AG04450 (cell line): ENCODE measurements at regions not wholly inside any gene's neighbourhood (a gene's known extent, or its start where the extent isn't known, plus 50 kb on each side); places are given as distances from the start of the nearest gene placed in this dataset.

Experiments
- CTCF ChIA-PET: fragments of 300-600, 350-600 bp; formaldehyde crosslinking; extraction: SDS; loops from one replicate; lab custom pipeline; 2022; ENCODE audit warnings: antibody characterized with exemption, inconsistent platforms; lab: Charles Lee
- POLR2A ChIA-PET: fragments of 350-600 bp; formaldehyde crosslinking; extraction: SDS; loops from one replicate; lab custom pipeline; 2021; ENCODE audit warnings: antibody characterized with exemption, inconsistent platforms; lab: Yijun Ruan, JAX
- DNase-seq: peaks from one replicate; pipeline ENCODE4 v3.0.0-alpha.2; 2011; ENCODE audit warnings: low read depth, low spot score
- H3K27ac ChIP-seq: one replicate; pipeline ENCODE4 v1.5.1; 2012; ENCODE audit warnings: low read depth, low read length, control low read depth
- H3K27me3 ChIP-seq: one replicate; pipeline ENCODE4 v1.6.0; 2012; ENCODE audit warnings: low read length; ENCODE audit not compliant: control insufficient read depth, insufficient read depth
- H3K4me3 ChIP-seq: 2 replicates; pipeline ENCODE4 v1.5.1; 2011; ENCODE audit warnings: mild to moderate bottlenecking, low read depth, low read length, control low read depth
- H3K9me3 ChIP-seq: 2 replicates; pipeline ENCODE4 v1.5.1; 2012; ENCODE audit warnings: low read length; ENCODE audit not compliant: control insufficient read depth, insufficient read depth
- TF ChIP-seq, protein P1 (sequence below): IDR thresholded peaks from 2 replicates; pipeline ENCODE4 v1.5.1; 2011; ENCODE audit warnings: low read depth, low read length, control low read depth, inconsistent platforms

DNA sequence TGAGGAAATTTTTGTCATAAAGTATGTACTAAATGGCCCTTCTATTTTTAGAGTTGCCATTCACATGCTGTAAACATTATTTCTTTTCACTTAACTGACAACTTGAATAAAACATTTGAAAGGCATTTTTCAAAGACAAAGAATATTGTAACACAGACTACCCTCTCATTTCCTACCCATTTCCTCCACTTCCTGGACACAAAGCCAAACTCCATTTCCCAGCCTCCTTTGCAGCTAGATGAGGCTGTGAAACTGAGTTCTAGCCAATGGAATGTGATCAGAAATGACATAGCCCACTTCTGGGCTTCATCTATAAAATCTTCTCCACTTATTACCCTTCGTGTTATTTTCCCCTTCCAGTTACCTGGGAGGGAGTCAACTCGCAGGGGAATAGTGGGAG, 288.9 kb upstream of the DPH6 start:
- no peak overlapping the region for H3K27ac ChIP-seq
- H3K9me3 ChIP-seq: no peaks in the 10 kb centered on the region
- no peak for DNase-seq
- ChIA-PET CTCF (no interaction called here), POLR2A (no interaction called here)
- H3K27me3 ChIP-seq: peaks cover 12% of the 10 kb centered on the region
- TF ChIP-seq, protein P1, sequence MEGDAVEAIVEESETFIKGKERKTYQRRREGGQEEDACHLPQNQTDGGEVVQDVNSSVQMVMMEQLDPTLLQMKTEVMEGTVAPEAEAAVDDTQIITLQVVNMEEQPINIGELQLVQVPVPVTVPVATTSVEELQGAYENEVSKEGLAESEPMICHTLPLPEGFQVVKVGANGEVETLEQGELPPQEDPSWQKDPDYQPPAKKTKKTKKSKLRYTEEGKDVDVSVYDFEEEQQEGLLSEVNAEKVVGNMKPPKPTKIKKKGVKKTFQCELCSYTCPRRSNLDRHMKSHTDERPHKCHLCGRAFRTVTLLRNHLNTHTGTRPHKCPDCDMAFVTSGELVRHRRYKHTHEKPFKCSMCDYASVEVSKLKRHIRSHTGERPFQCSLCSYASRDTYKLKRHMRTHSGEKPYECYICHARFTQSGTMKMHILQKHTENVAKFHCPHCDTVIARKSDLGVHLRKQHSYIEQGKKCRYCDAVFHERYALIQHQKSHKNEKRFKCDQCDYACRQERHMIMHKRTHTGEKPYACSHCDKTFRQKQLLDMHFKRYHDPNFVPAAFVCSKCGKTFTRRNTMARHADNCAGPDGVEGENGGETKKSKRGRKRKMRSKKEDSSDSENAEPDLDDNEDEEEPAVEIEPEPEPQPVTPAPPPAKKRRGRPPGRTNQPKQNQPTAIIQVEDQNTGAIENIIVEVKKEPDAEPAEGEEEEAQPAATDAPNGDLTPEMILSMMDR: no peak
- no peak overlapping the region for H3K4me3 ChIP-seq

DNA sequence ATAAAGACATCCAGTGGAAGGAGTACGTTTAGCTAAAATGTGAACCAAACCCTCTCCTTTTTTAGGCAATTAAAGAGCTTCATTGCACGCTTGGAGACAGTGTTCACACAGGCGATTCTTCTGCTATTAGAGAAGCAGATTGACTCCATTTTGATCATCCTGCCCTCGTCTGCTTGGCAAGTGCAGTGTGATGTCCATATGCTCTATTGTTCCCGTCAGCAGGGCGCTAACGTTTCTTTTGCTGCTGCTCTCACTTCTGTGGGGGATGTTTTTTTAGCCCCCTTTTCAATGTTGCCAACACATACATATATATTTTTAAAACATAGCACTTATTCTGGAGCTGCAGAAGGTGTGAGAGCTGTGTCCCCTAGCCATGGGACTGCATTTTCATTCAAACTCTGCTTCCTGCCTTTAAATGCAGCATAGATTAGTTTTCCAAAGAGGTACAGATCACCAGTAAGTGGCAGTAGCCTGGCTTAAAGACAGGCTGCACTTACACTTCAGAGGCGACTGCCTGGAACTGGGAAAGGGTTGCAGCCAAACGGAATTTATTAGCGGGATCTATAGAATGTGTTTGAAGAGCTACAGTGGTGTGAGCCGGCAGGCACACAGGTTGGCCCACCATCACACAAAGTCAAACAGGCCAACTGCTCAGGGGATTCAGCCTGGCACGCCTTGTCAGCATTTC, 292.6 kb upstream of the DPH6 start:
- CTCF ChIA-PET: interaction anchor here (1.0 kb wide), 1 partner anchor 87 kb away, joined by 3 read pairs; no protein-coding TSS in a partner anchor
- H3K27me3 ChIP-seq: peaks cover 30% of the 10 kb centered on the region
- TF ChIP-seq, protein P1: no peak

DNA sequence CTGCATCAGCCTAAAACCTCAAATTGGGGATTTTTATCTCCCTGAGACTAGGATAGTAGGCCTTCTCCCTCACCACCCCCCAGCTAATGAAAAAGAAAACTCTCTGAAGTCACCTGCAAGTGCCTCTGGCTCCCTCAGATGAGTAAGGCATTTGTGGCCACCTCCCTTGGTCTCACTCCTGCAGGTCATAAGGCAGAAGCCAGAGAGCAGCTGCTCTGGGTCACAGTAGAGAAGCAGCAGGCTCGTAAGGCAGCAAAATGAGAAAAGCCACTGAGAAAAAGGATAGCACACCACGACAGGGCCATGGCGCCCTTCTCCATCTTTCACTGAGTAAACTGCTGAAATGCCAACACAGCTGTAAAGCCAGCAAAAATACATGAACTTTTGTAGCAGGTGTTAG, 296.7 kb upstream of the DPH6 start:
- Histone ChIP-seq H3K4me3 (no peak overlapping the region), H3K27me3 (peaks cover 30% of the 10 kb centered on the region), H3K9me3 (no peaks in the 10 kb centered on the region), H3K27ac (no peak overlapping the region)
- ChIA-PET POLR2A (no interaction called here), CTCF (interaction anchor here (0.6 to 1.3 kb wide), 3 partner anchors 91 to 1729 kb away, joined by 3 to 4 read pairs (median 3); no protein-coding TSS in a partner anchor)
- no peak for DNase-seq
- TF ChIP-seq, protein P1: no peak

More for the DNA sequence above, 292.6 kb upstream of the DPH6 start:
- no peaks in the 10 kb centered on the region for H3K9me3 ChIP-seq
- DNase-seq: no peak
- H3K27ac ChIP-seq: no peak overlapping the region
- no peak overlapping the region for H3K4me3 ChIP-seq
- POLR2A ChIA-PET: no interaction called here

DNA sequence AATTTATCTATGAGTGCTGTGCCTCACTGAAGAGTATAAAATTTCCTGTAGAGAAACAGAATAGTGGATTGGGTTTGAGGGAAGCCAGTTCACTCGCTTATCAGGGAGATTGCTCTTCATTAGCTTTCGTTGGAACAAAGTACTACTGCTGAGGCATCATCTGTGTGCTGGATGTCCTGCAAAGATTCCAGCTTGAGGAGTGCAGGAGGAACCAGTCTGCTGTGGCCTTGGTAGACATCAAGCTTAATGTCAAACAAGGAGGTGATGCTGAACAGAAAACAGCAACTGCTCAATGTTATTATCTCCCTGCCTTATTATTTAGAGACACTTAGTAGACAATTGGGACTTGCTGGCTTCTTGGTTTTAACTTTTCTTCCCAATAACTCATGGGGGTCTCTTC, 297.5 kb upstream of the DPH6 start:
- ChIA-PET CTCF (interaction anchor here (1.3 kb wide), 1 partner anchor 92 kb away, joined by 3 read pairs; no protein-coding TSS in a partner anchor), POLR2A (no interaction called here)
- TF ChIP-seq, protein P1: no peak
- H3K27ac ChIP-seq: no peak overlapping the region
- no peak overlapping the region for H3K4me3 ChIP-seq
- H3K9me3 ChIP-seq: no peaks in the 10 kb centered on the region
- no peak for DNase-seq
- peaks cover 24% of the 10 kb centered on the region for H3K27me3 ChIP-seq

DNA sequence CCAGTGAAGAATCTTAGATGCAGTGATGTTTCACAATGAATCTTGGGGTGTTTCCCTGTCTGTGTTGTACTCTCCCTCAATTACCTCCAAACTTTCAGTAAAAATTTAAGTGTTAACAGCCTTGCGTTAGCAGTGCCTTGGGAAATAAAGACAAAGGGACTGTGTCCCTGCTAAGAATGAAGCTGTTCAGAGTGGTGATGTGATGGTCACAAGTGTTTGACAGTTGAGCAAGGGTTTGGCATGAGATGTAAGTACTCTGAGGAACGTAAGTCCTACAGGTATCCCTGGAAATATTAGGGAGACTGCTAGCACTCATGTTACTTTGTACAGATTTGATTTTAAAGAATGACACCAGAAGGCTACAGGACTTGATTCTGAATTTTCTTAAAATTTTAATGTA, 304.3 kb upstream of the DPH6 start:
- CTCF ChIA-PET: no interaction called here
- TF ChIP-seq, protein P1: no peak
- H3K4me3 ChIP-seq: no peak overlapping the region
- POLR2A ChIA-PET: no interaction called here
- no peaks in the 10 kb centered on the region for H3K9me3 ChIP-seq
- H3K27me3 ChIP-seq: no peaks in the 10 kb centered on the region
- no peak for DNase-seq
- H3K27ac ChIP-seq: no peak overlapping the region
